ENCODE measurements at regions not wholly inside any gene's neighbourhood (a gene's known extent, or its start where the extent isn't known, plus 50 kb on each side); places are given as distances from the start of the nearest gene placed in this dataset.
"Not testable (repeated sequence)": the region's sequence is repeated elsewhere in the genome, so short reads cannot be mapped to it uniquely, and the experiment has no call there.

- DNase-seq, result no peak
Observed at GRCh38 chr22:47423861-47424820, 661.7 kb downstream of the TBC1D22A start.

DNA sequence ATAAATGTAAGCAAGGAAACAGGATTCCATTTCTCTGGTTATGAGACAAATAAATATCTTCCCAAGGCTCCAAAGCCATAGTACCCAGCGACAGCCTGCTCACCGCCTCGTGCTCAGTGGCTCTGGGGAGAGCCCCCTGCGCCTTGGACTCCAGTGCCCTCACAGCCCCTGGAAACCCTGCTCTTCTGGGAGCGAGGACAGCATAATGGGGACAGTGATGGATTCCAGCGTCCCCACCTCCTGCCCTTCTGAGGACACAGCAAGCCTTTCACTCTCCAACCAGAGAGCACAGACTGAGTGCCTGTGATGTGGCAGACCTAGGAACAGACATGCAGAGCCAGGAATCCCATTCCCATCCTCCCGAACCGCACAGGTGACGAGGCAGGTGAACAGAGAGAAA, 660.8 kb downstream of the TBC1D22A start:
- DNase-seq, result no peak

DNA sequence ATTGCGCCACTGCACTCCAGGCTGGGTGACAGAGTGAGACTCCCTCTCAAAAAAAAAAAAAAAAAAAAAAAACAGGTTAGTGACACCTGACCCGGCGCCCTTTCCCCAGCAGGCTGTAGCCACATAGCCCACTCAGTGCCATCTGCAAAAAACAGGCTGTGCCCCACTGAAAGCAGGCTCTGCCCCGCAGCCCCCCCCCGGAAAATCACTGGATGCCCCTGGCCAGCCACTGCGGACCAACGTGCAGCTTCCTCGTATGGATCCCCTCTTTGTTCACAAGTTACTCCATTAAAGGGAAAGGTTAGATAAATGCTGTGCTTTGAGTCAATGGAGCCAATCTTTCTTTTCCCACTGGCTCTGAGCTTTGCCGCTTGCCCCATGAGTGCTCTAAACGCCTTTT, 660.3 kb downstream of the TBC1D22A start:
- no peak for DNase-seq

DNA sequence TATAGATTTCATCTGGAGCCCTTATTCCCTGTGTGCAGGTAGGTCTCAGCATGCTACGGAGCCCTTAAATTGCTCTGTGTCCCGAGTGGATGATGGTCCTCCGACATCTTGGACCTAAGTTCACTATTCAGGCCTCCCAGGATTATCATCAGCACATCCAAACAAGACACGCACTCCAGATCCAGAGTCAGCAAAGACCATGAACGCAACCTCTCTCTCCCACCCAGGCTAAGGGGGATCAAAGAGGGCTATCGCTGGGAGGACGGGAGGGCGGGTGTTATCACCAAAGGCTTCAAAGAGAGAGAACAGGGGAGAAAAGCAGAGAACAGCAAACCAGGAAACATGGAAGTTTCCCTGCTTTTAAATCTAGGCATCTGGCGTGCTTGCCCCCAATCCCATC, 659.4 kb downstream of the TBC1D22A start:
- DNase-seq, result no peak

DNA sequence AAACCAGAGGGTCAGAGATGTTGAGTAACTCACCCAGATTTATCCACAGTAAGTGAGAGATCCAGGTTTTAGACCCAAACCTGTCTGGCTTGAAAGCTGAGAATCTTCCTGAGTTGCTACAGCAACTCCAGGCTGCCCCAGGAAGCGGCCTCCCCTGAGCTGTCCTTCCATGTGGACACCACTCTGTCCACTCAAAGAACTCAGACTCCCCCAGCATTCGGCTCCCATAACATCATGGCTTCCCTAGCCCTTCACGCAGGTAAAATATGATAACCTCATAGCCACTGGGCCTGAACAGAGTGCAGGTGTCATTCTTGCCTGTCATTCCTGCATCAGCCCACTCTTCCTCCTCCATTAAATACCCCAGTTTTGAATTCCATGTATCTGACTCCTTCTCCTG, 657.8 kb downstream of the TBC1D22A start:
- no peak for DNase-seq

GRCh38 chr22:47419239-47419638, 656.8 kb downstream of the TBC1D22A start:
- DNase-seq, result no peak

DNA sequence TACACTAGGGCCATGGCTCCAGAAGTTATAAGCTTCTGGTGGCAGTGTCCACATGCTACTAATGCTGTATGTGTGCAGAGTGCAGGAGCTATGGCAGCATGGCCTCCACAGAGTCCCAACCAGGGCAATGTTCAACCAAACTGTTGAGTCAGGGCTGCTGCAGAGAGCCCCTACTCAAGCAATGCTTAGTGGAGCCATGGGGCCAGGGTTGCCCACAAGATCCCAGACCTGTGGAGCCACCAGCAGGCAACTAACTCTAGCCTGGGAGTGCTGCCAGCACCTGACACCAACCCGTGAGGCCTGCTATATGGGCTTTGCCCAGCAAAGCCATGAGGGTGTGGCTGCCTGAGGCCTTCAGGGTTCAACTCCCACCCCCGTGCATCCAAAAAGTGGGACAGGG, 655.2 kb downstream of the TBC1D22A start:
- no peak for DNase-seq

DNA sequence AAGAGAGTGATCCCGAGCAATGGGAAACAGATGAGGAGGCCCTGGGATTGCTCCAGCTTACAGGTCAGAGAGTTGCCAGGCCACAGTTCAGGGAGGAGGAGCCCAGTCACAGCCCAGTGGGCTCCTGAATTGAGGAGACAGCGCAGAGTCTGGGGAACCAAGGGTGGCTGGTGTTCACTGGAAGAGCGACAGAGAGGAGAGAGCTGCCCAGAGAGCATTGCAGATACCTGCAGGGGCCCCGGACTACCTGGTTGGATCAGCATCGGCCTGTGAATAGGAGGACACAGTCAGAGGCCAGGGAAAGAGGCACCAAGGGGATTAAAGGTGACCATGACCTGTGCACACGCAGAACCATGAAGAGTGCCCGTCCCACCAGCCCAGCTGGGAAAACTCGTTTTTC, 648.6 kb downstream of the TBC1D22A start:
- DNase-seq, result no peak

DNA sequence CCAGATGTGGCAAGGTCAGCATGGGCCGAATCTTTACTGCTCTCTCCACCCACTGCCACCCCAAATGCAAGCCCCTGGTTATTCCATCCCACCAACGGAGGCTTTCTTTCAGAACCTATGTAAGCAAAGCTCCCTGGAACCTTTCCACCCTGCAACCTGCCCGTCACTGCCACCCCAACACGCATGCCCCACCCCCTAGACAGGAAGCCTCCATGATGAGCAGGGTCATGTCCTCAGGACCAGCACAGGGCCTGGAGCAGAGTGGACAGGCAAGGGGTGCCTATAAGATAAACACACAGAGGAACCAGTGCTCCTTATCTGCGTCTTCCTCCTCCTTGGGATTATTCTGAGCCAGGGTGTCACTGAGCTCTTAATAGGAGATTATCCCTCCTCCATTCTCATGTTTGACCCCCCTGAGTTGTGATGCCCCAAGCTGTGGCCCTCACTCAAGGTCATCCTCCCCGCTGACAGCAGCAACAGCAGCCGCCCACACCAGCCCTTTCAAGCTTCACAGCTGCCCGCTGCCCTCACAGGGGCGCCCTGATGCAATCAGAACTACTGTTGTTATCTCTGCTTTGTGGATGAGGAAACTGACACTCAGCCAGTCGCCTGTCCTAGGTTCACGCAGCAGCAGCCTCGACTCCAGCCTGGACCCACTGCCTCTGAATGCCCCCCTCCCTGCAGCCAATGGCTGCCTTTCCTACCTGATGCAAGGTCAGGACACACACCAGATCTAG, 647.3 kb downstream of the TBC1D22A start:
- DNase-seq, result no peak

- no peak for DNase-seq
Observed at GRCh38 chr22:47408409-47408808, 646.0 kb downstream of the TBC1D22A start.

DNA sequence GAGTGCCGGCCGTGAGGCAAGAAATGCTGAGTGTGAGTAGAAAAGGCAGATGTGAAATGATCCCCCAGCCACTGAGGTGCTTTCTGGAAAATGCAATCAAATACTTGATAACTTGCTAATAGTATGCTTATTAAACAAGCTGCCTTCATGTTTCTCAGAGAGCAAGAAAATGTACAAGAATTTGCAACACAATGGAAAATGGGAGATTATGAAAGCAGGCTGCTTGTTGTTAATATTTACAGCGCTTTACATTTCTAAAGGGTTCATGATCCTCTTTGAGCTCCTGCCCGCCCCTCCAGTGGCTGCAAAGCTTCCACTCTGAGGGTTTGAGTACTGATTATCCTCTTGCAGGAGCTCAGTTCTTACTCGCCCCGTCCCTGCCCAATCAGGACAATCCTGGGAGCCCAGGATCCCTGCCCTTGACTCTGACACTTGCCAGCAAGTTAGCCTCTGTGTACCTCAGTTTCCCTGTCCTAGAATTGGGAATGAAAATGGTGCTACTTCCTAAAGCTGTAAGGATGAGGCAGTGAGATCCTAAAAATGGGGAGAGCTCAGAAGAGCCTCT, 645.1 kb downstream of the TBC1D22A start:
- no peak for DNase-seq

GRCh38 chr22:47406896-47407295, 644.4 kb downstream of the TBC1D22A start:
- DNase-seq, result no peak

GRCh38 chr22:47406180-47406834, 643.9 kb downstream of the TBC1D22A start:
- DNase-seq, result no peak

GRCh38 chr22:47405222-47405621, 642.8 kb downstream of the TBC1D22A start:
- DNase-seq, result not testable (repeated sequence)

GRCh38 chr22:47402876-47403525, 640.6 kb downstream of the TBC1D22A start:
- no peak for DNase-seq

GRCh38 chr22:47401976-47402770, 639.7 kb downstream of the TBC1D22A start:
- no peak for DNase-seq

DNA sequence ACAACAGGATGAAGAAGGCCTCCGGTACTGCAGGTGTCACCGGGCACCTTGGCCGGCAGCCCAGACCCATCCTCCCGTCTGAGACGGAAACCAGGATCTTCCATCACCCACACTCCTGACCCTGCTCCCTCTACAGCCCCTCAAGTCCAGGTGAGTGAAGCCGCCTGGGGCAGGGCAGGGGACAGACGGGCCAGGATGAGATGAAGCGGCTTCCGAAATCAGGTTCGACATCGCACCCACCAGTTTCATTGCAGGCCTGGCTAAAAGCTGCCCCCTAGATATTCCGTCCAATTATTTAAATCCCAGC, 639.1 kb downstream of the TBC1D22A start:
- no peak for DNase-seq

DNA sequence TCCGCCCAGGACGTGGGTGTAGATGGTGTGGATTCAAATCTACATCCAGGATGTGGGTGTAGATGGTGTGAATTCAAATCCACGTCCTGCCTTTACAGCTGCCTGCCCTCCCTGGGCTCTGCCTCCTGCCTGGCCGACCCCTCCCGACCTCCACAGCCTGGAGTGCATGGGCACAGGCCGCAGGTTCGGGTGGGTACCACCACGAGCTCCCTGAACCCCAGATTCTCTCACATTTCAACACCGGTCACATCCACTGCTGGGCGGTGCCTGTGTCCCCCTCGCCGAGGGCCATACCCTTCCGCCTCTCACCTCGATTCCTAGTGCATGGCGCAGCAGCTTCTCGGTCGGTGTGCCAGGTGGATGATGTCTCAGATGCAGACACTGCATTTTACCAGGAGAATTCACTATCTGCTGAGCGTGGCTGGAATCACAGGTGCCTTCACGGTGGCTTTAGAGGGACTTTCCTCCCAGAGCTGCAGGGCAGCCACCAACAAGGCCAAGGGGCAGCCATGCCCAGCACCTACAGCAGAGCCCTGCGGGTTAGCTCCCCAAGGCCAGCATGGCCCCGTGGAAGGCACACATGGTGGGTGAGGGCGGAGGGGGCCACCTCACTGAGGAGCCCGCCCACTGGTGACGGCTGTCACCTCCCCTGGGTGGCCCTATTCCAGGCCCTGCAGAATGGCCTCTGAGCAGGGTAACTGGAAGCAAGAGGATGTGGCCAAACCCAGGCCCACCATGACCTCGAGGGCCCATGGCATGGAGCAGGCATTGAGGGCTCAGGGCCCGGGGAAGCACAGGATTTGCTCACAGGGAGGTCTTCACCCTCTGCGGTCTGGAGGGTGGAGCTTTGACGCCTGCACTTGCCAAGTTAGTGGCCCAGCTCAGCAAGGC, 638.5 kb downstream of the TBC1D22A start:
- DNase-seq, result no peak

DNA sequence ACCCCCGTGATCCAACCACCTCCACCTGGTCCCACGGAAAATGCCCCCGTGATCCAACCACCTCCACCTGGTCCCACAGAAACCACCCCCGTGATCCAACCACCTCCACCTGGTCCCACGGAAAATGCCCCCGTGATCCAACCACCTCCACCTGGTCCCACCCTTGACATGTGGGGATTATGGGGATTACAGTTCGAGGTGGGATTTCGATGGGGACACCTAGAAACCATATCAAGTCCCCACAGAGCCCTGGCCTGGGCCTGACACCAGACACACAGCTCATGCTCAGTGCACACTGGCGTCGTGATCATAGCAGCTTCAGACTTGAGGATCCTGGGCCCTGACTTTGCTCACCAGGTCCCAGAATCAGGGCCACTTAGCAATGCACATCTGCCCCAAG, 637.7 kb downstream of the TBC1D22A start:
- not testable (repeated sequence) for DNase-seq

GRCh38 chr22:47398921-47399790, 636.7 kb downstream of the TBC1D22A start:
- no peak for DNase-seq
